Fibroblast of upper back skin (primary cell): ENCODE measurements at regions not wholly inside any gene's neighbourhood (a gene's known extent, or its start where the extent isn't known, plus 50 kb on each side); places are given as distances from the start of the nearest gene placed in this dataset.

ENCODE experiments used
- DNase-seq: peaks from one replicate; pipeline ENCODE4 v3.0.0-alpha.2; 2013

- no peak for DNase-seq
Observed at GRCh38 chr21:38952890-38953289, 147.2 kb downstream of the ETS2 start.

- no peak for DNase-seq
Observed at GRCh38 chr21:38951095-38951730, 145.5 kb downstream of the ETS2 start.

- peak; percentile 31 for DNase-seq
Observed at GRCh38 chr21:38950435-38951094, 144.8 kb downstream of the ETS2 start.

GRCh38 chr21:38949070-38949380 is 143.3 kb downstream of the ETS2 start:
- DNase-seq, result no peak

GRCh38 chr21:38948377-38949069 is 142.8 kb downstream of the ETS2 start:
- DNase-seq, result peak; percentile 73

GRCh38 chr21:38945545-38946245 is 140.0 kb downstream of the ETS2 start:
- DNase-seq, result peak; percentile 55

GRCh38 chr21:38944903-38945302 is 139.2 kb downstream of the ETS2 start:
- DNase-seq, result no peak

- DNase-seq, result no peak
Observed at GRCh38 chr21:38944402-38944801, 138.7 kb downstream of the ETS2 start.

GRCh38 chr21:38942748-38943211 is 137.1 kb downstream of the ETS2 start:
- DNase-seq, result no peak

- no peak for DNase-seq
Observed at GRCh38 chr21:38938769-38939168, 133.0 kb downstream of the ETS2 start.

- peak; percentile 58 for DNase-seq
Observed at GRCh38 chr21:38938343-38938742, 132.6 kb downstream of the ETS2 start.

- DNase-seq, result no peak
Observed at GRCh38 chr21:38937844-38938243, 132.1 kb downstream of the ETS2 start.

- no peak for DNase-seq
Observed at GRCh38 chr21:38937286-38937790, 131.6 kb downstream of the ETS2 start.

GRCh38 chr21:38936240-38936639 is 130.5 kb downstream of the ETS2 start:
- DNase-seq, result no peak

GRCh38 chr21:38933731-38934130 is 128.0 kb downstream of the ETS2 start:
- DNase-seq, result no peak

GRCh38 chr21:38931291-38931690 is 125.6 kb downstream of the ETS2 start:
- DNase-seq, result no peak

GRCh38 chr21:38930853-38931252 is 125.1 kb downstream of the ETS2 start:
- DNase-seq, result peak; percentile 68

- DNase-seq, result no peak
Observed at GRCh38 chr21:38930066-38930465, 124.3 kb downstream of the ETS2 start.

- DNase-seq, result no peak
Observed at GRCh38 chr21:38929652-38930051, 123.9 kb downstream of the ETS2 start.

- no peak for DNase-seq
Observed at GRCh38 chr21:38929142-38929541, 123.4 kb downstream of the ETS2 start.

- no peak for DNase-seq
Observed at GRCh38 chr21:38927776-38928175, 122.0 kb downstream of the ETS2 start.

- DNase-seq, result peak; percentile 99
Observed at GRCh38 chr21:38925923-38926322, 120.2 kb downstream of the ETS2 start.

GRCh38 chr21:38925478-38925877 is 119.7 kb downstream of the ETS2 start:
- no peak for DNase-seq
